RWPE2 (cell line): ENCODE measurements at regions not wholly inside any gene's neighbourhood (a gene's known extent, or its start where the extent isn't known, plus 50 kb on each side); places are given as distances from the start of the nearest gene placed in this dataset.

ENCODE experiments used
- ATAC-seq: fragments of 200-7000 bp; cut with Tn5 transposase; 3 replicates; pipeline ENCODE4 v1.9.1; 2021; ENCODE audit warnings: low read depth
- DNase-seq: peaks from one replicate; pipeline ENCODE4 v3.0.0-alpha.2; 2020; ENCODE audit warnings: low spot score
- H3K27ac ChIP-seq: fragments of 450-650 bp; 2 replicates; pipeline ENCODE4 v1.5.1; 2017; ENCODE audit warnings: mild to moderate bottlenecking; ENCODE audit not compliant: poor library complexity, severe bottlenecking
- H3K27me3 ChIP-seq: fragments of 250-450 bp; sonication (Bioruptor Pico); 2 replicates; pipeline ENCODE4 v1.5.1; 2021; ENCODE audit warnings: mild to moderate bottlenecking, moderate library complexity; ENCODE audit not compliant: insufficient read depth, poor library complexity, severe bottlenecking
- H3K36me3 ChIP-seq: fragments of 250-450 bp; sonication (Bioruptor Pico); 2 replicates; pipeline ENCODE4 v1.5.1; 2020; ENCODE audit warnings: low read depth, mild to moderate bottlenecking, moderate library complexity
- H3K4me1 ChIP-seq: fragments of 250-450 bp; sonication (Bioruptor Pico); 2 replicates; pipeline ENCODE4 v1.5.1; 2021; ENCODE audit warnings: mild to moderate bottlenecking, moderate library complexity; ENCODE audit not compliant: insufficient read depth, poor library complexity, severe bottlenecking
- H3K4me3 ChIP-seq: fragments of 250-450 bp; sonication (Bioruptor Pico); 2 replicates; pipeline ENCODE4 v1.5.1; 2021; ENCODE audit warnings: mild to moderate bottlenecking, moderate library complexity; ENCODE audit not compliant: severe bottlenecking
- H3K9me3 ChIP-seq: fragments of 250-450 bp; sonication (Bioruptor Pico); 2 replicates; pipeline ENCODE4 v1.5.1; 2021; ENCODE audit warnings: mild to moderate bottlenecking, moderate library complexity; ENCODE audit not compliant: severe bottlenecking
- CTCF ChIP-seq: fragments of 450-650 bp; IDR thresholded peaks from one replicate; pipeline ENCODE4 v1.5.1; 2017; ENCODE audit warnings: mild to moderate bottlenecking, moderate library complexity; ENCODE audit not compliant: poor library complexity, severe bottlenecking

- Histone ChIP-seq H3K36me3 (no peaks in the 10 kb centered on the region), H3K27ac (no peak overlapping the region), H3K9me3 (no peaks in the 10 kb centered on the region), H3K4me3 (no peak overlapping the region), H3K4me1 (peaks cover 4% of the 10 kb centered on the region), H3K27me3 (no peaks in the 10 kb centered on the region)
- ATAC-seq (no peak), DNase-seq (no peak)
- no peak for TF ChIP-seq CTCF
Measured at GRCh38 chr7:17056491-17057142, 174.8 kb upstream of the AGR3 start.

- Histone ChIP-seq H3K9me3 (no peaks in the 10 kb centered on the region), H3K4me1 (peaks cover 4% of the 10 kb centered on the region), H3K36me3 (no peaks in the 10 kb centered on the region), H3K27me3 (no peaks in the 10 kb centered on the region), H3K27ac (no peak overlapping the region), H3K4me3 (no peak overlapping the region)
- ATAC-seq, result no peak
- no peak for TF ChIP-seq CTCF
- DNase-seq, result no peak
Measured at GRCh38 chr7:17057143-17057509, 175.3 kb upstream of the AGR3 start.

GRCh38 chr7:17058568-17058967 lies 176.8 kb upstream of the AGR3 start:
- TF ChIP-seq CTCF, result no peak
- Histone ChIP-seq H3K27ac (no peak overlapping the region), H3K4me1 (peaks cover 4% of the 10 kb centered on the region), H3K9me3 (no peaks in the 10 kb centered on the region), H3K4me3 (no peak overlapping the region), H3K27me3 (no peaks in the 10 kb centered on the region), H3K36me3 (no peaks in the 10 kb centered on the region)
- ATAC-seq (no peak), DNase-seq (no peak)

GRCh38 chr7:17060051-17060450 lies 178.3 kb upstream of the AGR3 start:
- no peak for DNase-seq
- Histone ChIP-seq H3K9me3 (no peaks in the 10 kb centered on the region), H3K36me3 (no peaks in the 10 kb centered on the region), H3K4me1 (peaks cover 4% of the 10 kb centered on the region), H3K27ac (no peak overlapping the region), H3K4me3 (no peak overlapping the region), H3K27me3 (no peaks in the 10 kb centered on the region)
- ATAC-seq, result no peak
- no peak for TF ChIP-seq CTCF

- H3K36me3 ChIP-seq, result no peaks in the 10 kb centered on the region
Measured at GRCh38 chr7:17061443-17061842, 179.7 kb upstream of the AGR3 start.

More at GRCh38 chr7:17061443-17061842, 179.7 kb upstream of the AGR3 start:
- ATAC-seq (no peak), DNase-seq (no peak)
- Histone ChIP-seq H3K27ac (no peak overlapping the region), H3K9me3 (no peaks in the 10 kb centered on the region), H3K4me3 (no peak overlapping the region), H3K27me3 (no peaks in the 10 kb centered on the region), H3K4me1 (peaks cover 4% of the 10 kb centered on the region)
- TF ChIP-seq CTCF, result no peak
